HepG2 (cell line): ENCODE measurements at regions not wholly inside any gene's neighbourhood (a gene's known extent, or its start where the extent isn't known, plus 50 kb on each side); places are given as distances from the start of the nearest gene placed in this dataset.

Source experiments
- HNF4G ChIP-seq, 2 experiments: sonication (generic) in 1 of 2; formaldehyde crosslinking in 1 of 2; IDR thresholded peaks; 2 replicates each; pipeline versions ENCODE4 v1.4.0 to v1.6.1; 2011 to 2020; ENCODE audit warnings: borderline replicate concordance in 2 of 2, low read depth in 2 of 2, mild to moderate bottlenecking in 2 of 2, low read length in 1 of 2, missing genetic modification reagents in 1 of 2, moderate library complexity in 1 of 2
- PLSCR1 ChIP-seq: sonication (generic); formaldehyde crosslinking; IDR thresholded peaks from 2 replicates; pipeline ENCODE4 v1.5.0; 2020; ENCODE audit warnings: missing genetic modification reagents, mild to moderate bottlenecking, borderline replicate concordance
- RERE ChIP-seq: IDR thresholded peaks from 2 replicates; pipeline ENCODE4 v1.6.1; 2016; ENCODE audit warnings: low read depth, missing genetic modification reagents, missing compliant biosample characterization
- U2AF1 ChIP-seq: fragments of 200-400 bp; formaldehyde crosslinking; optimal IDR thresholded peaks from 2 replicates; pipeline ENCODE3; 2017; ENCODE audit warnings: mild to moderate bottlenecking, low read depth, low read length

GRCh38 chr9:129489838-129490582 is 130.9 kb downstream of the C9orf50 start:
- no peak for TF ChIP-seq HNF4G (IDR thresholded peaks at IDR 0.05; ENCODE audit: borderline replicate concordance, low read depth, low read length)
- TF ChIP-seq HNF4G (CRISPR knock-in tag; IDR thresholded peaks at IDR 0.05; ENCODE audit: borderline replicate concordance, low read depth): no peak
- no peak for TF ChIP-seq RERE
- no peak for TF ChIP-seq PLSCR1 (CRISPR knock-in tag)
- TF ChIP-seq U2AF1: no peak
